H9 (cell line): ENCODE measurements at regions not wholly inside any gene's neighbourhood (a gene's known extent, or its start where the extent isn't known, plus 50 kb on each side); places are given as distances from the start of the nearest gene placed in this dataset.

Source experiments
- DNase-seq: peaks from one replicate; pipeline ENCODE4 v3.0.0-alpha.2; 2017
- H2AFZ ChIP-seq: one replicate; pipeline ENCODE4 v1.6.1; 2013; ENCODE audit warnings: mild to moderate bottlenecking, low read length, control low read depth, moderate library complexity
- H2AK5ac ChIP-seq: 2 replicates; pipeline ENCODE4 v1.6.1; 2013; ENCODE audit warnings: low read length, control low read depth, mixed read lengths; ENCODE audit not compliant: insufficient read length
- H2BK120ac ChIP-seq: one replicate; pipeline ENCODE4 v1.6.1; 2013; ENCODE audit warnings: low read depth, mild to moderate bottlenecking, low read length, control low read depth, inconsistent platforms; ENCODE audit not compliant: poor library complexity, severe bottlenecking
- H2BK12ac ChIP-seq: 2 replicates; pipeline ENCODE4 v1.6.1; 2013; ENCODE audit warnings: low read length, control low read depth, mixed read lengths, low read depth; ENCODE audit not compliant: insufficient read length
- H2BK15ac ChIP-seq: 2 replicates; pipeline ENCODE4 v1.6.1; 2013; ENCODE audit warnings: low read depth, low read length, control low read depth
- H2BK20ac ChIP-seq: one replicate; pipeline ENCODE4 v1.6.1; 2013; ENCODE audit warnings: low read depth, mild to moderate bottlenecking, low read length, control low read depth, inconsistent platforms; ENCODE audit not compliant: poor library complexity, severe bottlenecking
- H2BK5ac ChIP-seq: 2 replicates; pipeline ENCODE4 v1.6.1; 2013; ENCODE audit warnings: low read length, control low read depth, mixed read lengths; ENCODE audit not compliant: insufficient read length
- H3K14ac ChIP-seq: 2 replicates; pipeline ENCODE4 v1.6.1; 2013; ENCODE audit warnings: low read length, control low read depth; ENCODE audit not compliant: insufficient read depth
- H3K18ac ChIP-seq: 2 replicates; pipeline ENCODE4 v1.6.1; 2013; ENCODE audit warnings: low read depth, mild to moderate bottlenecking, mixed read lengths, low read length, control low read depth; ENCODE audit not compliant: insufficient read length
- H3K23ac ChIP-seq: 2 replicates; pipeline ENCODE4 v1.6.1; 2013; ENCODE audit warnings: low read length, control low read depth, mixed read lengths, low read depth; ENCODE audit not compliant: insufficient read length
- H3K23me2 ChIP-seq: 2 replicates; pipeline ENCODE4 v1.6.1; 2013; ENCODE audit warnings: low read depth, mild to moderate bottlenecking, mixed read lengths, low read length, control low read depth; ENCODE audit not compliant: insufficient read length, poor library complexity, severe bottlenecking
- H3K27ac ChIP-seq: 2 replicates; pipeline ENCODE4 v1.5.1; 2013; ENCODE audit warnings: low read length, control low read depth, mixed read lengths, low read depth; ENCODE audit not compliant: insufficient read length
- H3K27me3 ChIP-seq: 2 replicates; pipeline ENCODE4 v1.6.1; 2013; ENCODE audit warnings: low read length, control low read depth, inconsistent platforms; ENCODE audit not compliant: insufficient read depth
- H3K4ac ChIP-seq: 2 replicates; pipeline ENCODE4 v1.6.1; 2013; ENCODE audit warnings: low read depth, mild to moderate bottlenecking, control low read depth, inconsistent platforms, low read length, moderate library complexity
- H3K4me1 ChIP-seq: 2 replicates; pipeline ENCODE4 v1.6.1; 2013; ENCODE audit warnings: low read length, control low read depth, inconsistent platforms; ENCODE audit not compliant: insufficient read depth
- H3K4me2 ChIP-seq: 2 replicates; pipeline ENCODE4 v1.6.1; 2013; ENCODE audit warnings: low read length, control low read depth, mixed read lengths; ENCODE audit not compliant: insufficient read length, insufficient read depth
- H3K56ac ChIP-seq: 2 replicates; pipeline ENCODE4 v1.6.1; 2013; ENCODE audit warnings: low read depth, mild to moderate bottlenecking, mixed read lengths, low read length, control low read depth; ENCODE audit not compliant: insufficient read length
- H3K79me1 ChIP-seq: 2 replicates; pipeline ENCODE4 v1.6.1; 2013; ENCODE audit warnings: low read depth, mild to moderate bottlenecking, moderate library complexity, low read length, control low read depth, inconsistent platforms; ENCODE audit not compliant: insufficient read depth, poor library complexity, severe bottlenecking
- H3K79me2 ChIP-seq: 2 replicates; pipeline ENCODE4 v1.6.1; 2013; ENCODE audit warnings: low read length, control low read depth, inconsistent platforms; ENCODE audit not compliant: insufficient read depth
- H3K9ac ChIP-seq: 2 replicates; pipeline ENCODE4 v1.6.1; 2013; ENCODE audit warnings: low read length, control low read depth, mixed read lengths; ENCODE audit not compliant: insufficient read length; ENCODE audit errors: extremely low read depth
- H3K9me3 ChIP-seq: one replicate; pipeline ENCODE4 v1.6.1; 2013; ENCODE audit warnings: low read depth, low read length, inconsistent platforms; ENCODE audit not compliant: control insufficient read depth
- H3T11ph ChIP-seq: one replicate; pipeline ENCODE4 v1.6.1; 2013; ENCODE audit warnings: mild to moderate bottlenecking, low read length, control low read depth, inconsistent platforms
- H4K20me1 ChIP-seq: one replicate; pipeline ENCODE4 v1.6.1; 2013; ENCODE audit not compliant: control insufficient read depth, insufficient read length, insufficient read depth
- H4K5ac ChIP-seq: 2 replicates; pipeline ENCODE4 v1.6.1; 2013; ENCODE audit warnings: low read depth, mild to moderate bottlenecking, mixed read lengths, low read length, control low read depth; ENCODE audit not compliant: insufficient read length
- H4K8ac ChIP-seq: replicated peaks from 2 replicates; pipeline ENCODE4 v1.6.1; 2013; ENCODE audit warnings: low read length, control low read depth, mixed read lengths, low read depth; ENCODE audit not compliant: insufficient read length
- H4K91ac ChIP-seq: 2 replicates; pipeline ENCODE4 v1.6.1; 2013; ENCODE audit warnings: low read depth, mild to moderate bottlenecking, moderate library complexity, mixed read lengths, low read length, control low read depth; ENCODE audit not compliant: insufficient read length
- H3K27ac Mint-ChIP-seq, 3 experiments: 2 replicates in 2 of 3; 3 replicates in 1 of 3; pipeline ENCODE4 v1.8.0; 2020 to 2021; ENCODE audit warnings: mixed read lengths in 3 of 3, mild to moderate bottlenecking in 1 of 3, moderate library complexity in 1 of 3
- H3K27me3 Mint-ChIP-seq: 2 replicates; pipeline ENCODE4 v1.8.0; 2021; ENCODE audit warnings: low read depth, mild to moderate bottlenecking, moderate library complexity, mixed read lengths
- H3K36me3 Mint-ChIP-seq, 3 experiments: 2 replicates in 2 of 3; 3 replicates in 1 of 3; pipeline ENCODE4 v1.8.0; 2020 to 2021; ENCODE audit warnings: low read depth in 3 of 3, mixed read lengths in 3 of 3; ENCODE audit not compliant: insufficient read depth in 1 of 3
- H3K4me1 Mint-ChIP-seq, 2 experiments: 2 replicates each; pipeline ENCODE4 v1.8.0; 2020; ENCODE audit warnings: mixed read lengths in 2 of 2
- H3K4me3 Mint-ChIP-seq, 2 experiments: 2 replicates in 1 of 2; 3 replicates in 1 of 2; pipeline ENCODE4 v1.8.0; 2020 to 2021; ENCODE audit warnings: mild to moderate bottlenecking in 2 of 2, mixed read lengths in 2 of 2, moderate library complexity in 1 of 2
- H3K9me3 Mint-ChIP-seq, 2 experiments: 2 replicates in 1 of 2; 3 replicates in 1 of 2; pipeline ENCODE4 v1.8.0; 2020; ENCODE audit warnings: mild to moderate bottlenecking in 2 of 2, mixed read lengths in 2 of 2, moderate library complexity in 1 of 2
- WGBS: extraction: QIAGEN DNeasy Blood & Tissue Kit; methylation state at CpG from one replicate; pipeline ENCODE4 v1.1.7; 2013; ENCODE audit warnings: missing lambda C conversion rate, low lambda C conversion rate, mixed read lengths; ENCODE audit not compliant: insufficient read length; ENCODE audit errors: extremely low coverage; 5-methylcytosine and 5-hydroxymethylcytosine counted together
- TF ChIP-seq, protein P1 (sequence below): fragments of 200-600 bp; sonication (generic); conservative IDR thresholded peaks from 3 replicates; pipeline ENCODE4 v1.8.0; 2021; ENCODE audit warnings: antibody characterized with exemption, mild to moderate bottlenecking

DNA sequence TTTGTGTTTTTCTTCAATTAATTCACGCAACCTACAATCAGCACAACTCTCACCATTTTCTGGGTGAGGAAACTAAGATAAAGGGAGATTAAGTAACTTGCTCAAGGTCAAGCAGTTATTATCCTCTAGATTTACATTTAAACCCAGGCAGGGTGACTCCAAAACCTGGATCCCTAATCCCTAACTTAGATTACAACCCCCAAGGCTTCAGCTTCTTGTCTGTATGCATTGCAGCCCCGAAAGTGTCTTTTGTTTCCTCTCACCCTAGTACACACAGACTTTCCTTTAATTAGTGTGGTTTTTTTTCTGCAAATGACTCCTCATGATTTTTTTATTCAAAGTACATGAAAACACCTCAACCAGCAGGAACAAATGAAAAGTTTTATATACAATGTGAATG, 748.6 kb upstream of the ADGRL2 start:
- peaks cover 18 to 19% of the 10 kb centered on the region in 2 experiments for H3K4me1 Mint-ChIP-seq
- TF ChIP-seq, protein P1, sequence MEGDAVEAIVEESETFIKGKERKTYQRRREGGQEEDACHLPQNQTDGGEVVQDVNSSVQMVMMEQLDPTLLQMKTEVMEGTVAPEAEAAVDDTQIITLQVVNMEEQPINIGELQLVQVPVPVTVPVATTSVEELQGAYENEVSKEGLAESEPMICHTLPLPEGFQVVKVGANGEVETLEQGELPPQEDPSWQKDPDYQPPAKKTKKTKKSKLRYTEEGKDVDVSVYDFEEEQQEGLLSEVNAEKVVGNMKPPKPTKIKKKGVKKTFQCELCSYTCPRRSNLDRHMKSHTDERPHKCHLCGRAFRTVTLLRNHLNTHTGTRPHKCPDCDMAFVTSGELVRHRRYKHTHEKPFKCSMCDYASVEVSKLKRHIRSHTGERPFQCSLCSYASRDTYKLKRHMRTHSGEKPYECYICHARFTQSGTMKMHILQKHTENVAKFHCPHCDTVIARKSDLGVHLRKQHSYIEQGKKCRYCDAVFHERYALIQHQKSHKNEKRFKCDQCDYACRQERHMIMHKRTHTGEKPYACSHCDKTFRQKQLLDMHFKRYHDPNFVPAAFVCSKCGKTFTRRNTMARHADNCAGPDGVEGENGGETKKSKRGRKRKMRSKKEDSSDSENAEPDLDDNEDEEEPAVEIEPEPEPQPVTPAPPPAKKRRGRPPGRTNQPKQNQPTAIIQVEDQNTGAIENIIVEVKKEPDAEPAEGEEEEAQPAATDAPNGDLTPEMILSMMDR = no peak
- Histone ChIP-seq H3K9ac (no peak overlapping the region), H2AK5ac (no peak overlapping the region), H3K14ac (no peak overlapping the region), H3K23ac (no peak overlapping the region), H3K4me2 (no peak overlapping the region), H2AFZ (no peak overlapping the region), H3K56ac (no peak overlapping the region), H3K79me2 (no peaks in the 10 kb centered on the region), H3K79me1 (no peaks in the 10 kb centered on the region), H2BK15ac (no peak overlapping the region), H4K5ac (no peak overlapping the region), H2BK20ac (no peak overlapping the region), H3K4me1 (no peaks in the 10 kb centered on the region; the same call in 1 of the 2 replicates), H3K27me3 (no peaks in the 10 kb centered on the region), H3K4ac (no peak overlapping the region), H4K20me1 (no peaks in the 10 kb centered on the region), H3K27ac (no peak overlapping the region), H4K8ac (no peak overlapping the region), H3T11ph (no peak overlapping the region), H2BK12ac (no peak overlapping the region), H3K23me2 (no peaks in the 10 kb centered on the region), H4K91ac (no peak overlapping the region), H2BK5ac (no peak overlapping the region), H3K9me3 (no peaks in the 10 kb centered on the region), H2BK120ac (no peak overlapping the region), H3K18ac (no peak overlapping the region)
- no peak overlapping the region for H3K4me3 Mint-ChIP-seq
- no peak for DNase-seq
- no peaks in the 10 kb centered on the region for H3K9me3 Mint-ChIP-seq
- H3K27me3 Mint-ChIP-seq = no peaks in the 10 kb centered on the region
- no CpG with 5 or more reads among the region's 2 CpGs for WGBS
- peak overlapping the region in 1 of 3 experiments; percentile 51; a peak in 1 of 7 replicates for H3K27ac Mint-ChIP-seq
- no peaks in the 10 kb centered on the region for H3K36me3 Mint-ChIP-seq
